DND-41 (cell line): ENCODE measurements at regions not wholly inside any gene's neighbourhood (a gene's known extent, or its start where the extent isn't known, plus 50 kb on each side); places are given as distances from the start of the nearest gene placed in this dataset.

Source experiments
- ATAC-seq: fragments of 200-7000 bp; cut with Tn5 transposase; 3 replicates; pipeline ENCODE4 v1.9.1; 2021; ENCODE audit warnings: low read depth; ENCODE audit not compliant: insufficient read depth
- DNase-seq: peaks from one replicate; pipeline ENCODE4 v3.0.0-alpha.2; 2020
- H2AFZ ChIP-seq: 2 replicates; pipeline ENCODE4 v1.6.0; 2012; ENCODE audit warnings: low read depth, low read length
- H3K27ac ChIP-seq: 2 replicates; pipeline ENCODE4 v1.5.1; 2012; ENCODE audit warnings: low read length, inconsistent platforms
- H3K27me3 ChIP-seq: fragments of 200-600 bp; sonication (generic); 2 replicates; pipeline ENCODE4 v1.6.0; 2012; ENCODE audit warnings: low read length, mild to moderate bottlenecking, inconsistent platforms; ENCODE audit not compliant: insufficient read depth, poor library complexity
- H3K36me3 ChIP-seq: 2 replicates; pipeline ENCODE4 v1.5.1; 2012; ENCODE audit warnings: low read length, inconsistent platforms; ENCODE audit not compliant: insufficient read depth
- H3K4me1 ChIP-seq: 2 replicates; pipeline ENCODE4 v1.5.1; 2012; ENCODE audit warnings: mild to moderate bottlenecking, low read length; ENCODE audit not compliant: insufficient read depth
- H3K4me2 ChIP-seq: 2 replicates; pipeline ENCODE4 v1.6.0; 2012; ENCODE audit warnings: mild to moderate bottlenecking, moderate library complexity, low read length, inconsistent platforms; ENCODE audit not compliant: insufficient read depth
- H3K4me3 ChIP-seq, 2 experiments: fragments of 200-600 bp in 1 of 2; shearing (Covaris generic) in 1 of 2; 2 replicates each; pipeline ENCODE4 v1.5.1; 2012 to 2016; ENCODE audit warnings: inconsistent platforms in 2 of 2, low read length in 2 of 2, mild to moderate bottlenecking in 2 of 2, low read depth in 1 of 2, moderate library complexity in 1 of 2
- H3K79me2 ChIP-seq: 2 replicates; pipeline ENCODE4 v1.6.0; 2012; ENCODE audit warnings: low read length, inconsistent platforms; ENCODE audit not compliant: insufficient read depth
- H3K9ac ChIP-seq: 2 replicates; pipeline ENCODE4 v1.6.0; 2012; ENCODE audit warnings: low read depth, mild to moderate bottlenecking, inconsistent platforms, low read length, moderate library complexity
- H3K9me3 ChIP-seq: 2 replicates; pipeline ENCODE4 v1.5.1; 2012; ENCODE audit warnings: low read length, moderate library complexity, mild to moderate bottlenecking, inconsistent platforms; ENCODE audit not compliant: insufficient read depth, severe bottlenecking
- H4K20me1 ChIP-seq: 2 replicates; pipeline ENCODE4 v1.6.0; 2012; ENCODE audit warnings: low read length; ENCODE audit not compliant: insufficient read depth
- EZH2 ChIP-seq: IDR thresholded peaks from 3 replicates; pipeline ENCODE4 v1.6.1; 2012; ENCODE audit warnings: borderline replicate concordance, low read depth, mild to moderate bottlenecking, moderate library complexity, low read length, inconsistent platforms; ENCODE audit not compliant: severe bottlenecking
- TF ChIP-seq, protein P1 (sequence below): IDR thresholded peaks from 2 replicates; pipeline ENCODE4 v1.5.1; 2012; ENCODE audit warnings: borderline replicate concordance, low read length, moderate library complexity, mild to moderate bottlenecking; ENCODE audit not compliant: poor library complexity, severe bottlenecking; ENCODE audit errors: extremely low read depth

DNA sequence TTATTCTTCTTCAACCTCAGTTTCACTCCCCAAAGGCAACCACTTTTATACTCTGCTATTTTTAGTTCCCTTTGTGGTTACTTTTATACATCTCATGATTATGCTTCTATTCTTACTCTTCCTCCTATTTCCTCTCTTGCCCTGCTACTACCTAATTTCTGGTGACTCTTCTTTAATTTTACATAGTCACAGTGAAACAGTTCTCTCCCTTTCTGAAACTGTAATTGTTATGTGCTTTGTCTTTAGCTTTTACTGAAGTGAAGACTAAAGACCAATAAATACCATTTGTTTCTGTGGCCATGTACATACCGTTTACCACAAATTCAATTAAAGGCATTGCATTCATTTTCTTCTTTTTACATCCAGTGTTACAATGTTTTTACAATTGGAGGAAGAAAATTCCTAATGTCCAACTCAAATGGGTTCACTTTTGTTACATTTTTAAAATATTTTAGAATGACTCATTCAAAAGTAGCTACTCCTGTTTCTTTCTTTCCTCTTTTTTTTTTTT is 410.6 kb downstream of the PSAT1 start:
- no peak for TF ChIP-seq EZH2
- TF ChIP-seq, protein P1, sequence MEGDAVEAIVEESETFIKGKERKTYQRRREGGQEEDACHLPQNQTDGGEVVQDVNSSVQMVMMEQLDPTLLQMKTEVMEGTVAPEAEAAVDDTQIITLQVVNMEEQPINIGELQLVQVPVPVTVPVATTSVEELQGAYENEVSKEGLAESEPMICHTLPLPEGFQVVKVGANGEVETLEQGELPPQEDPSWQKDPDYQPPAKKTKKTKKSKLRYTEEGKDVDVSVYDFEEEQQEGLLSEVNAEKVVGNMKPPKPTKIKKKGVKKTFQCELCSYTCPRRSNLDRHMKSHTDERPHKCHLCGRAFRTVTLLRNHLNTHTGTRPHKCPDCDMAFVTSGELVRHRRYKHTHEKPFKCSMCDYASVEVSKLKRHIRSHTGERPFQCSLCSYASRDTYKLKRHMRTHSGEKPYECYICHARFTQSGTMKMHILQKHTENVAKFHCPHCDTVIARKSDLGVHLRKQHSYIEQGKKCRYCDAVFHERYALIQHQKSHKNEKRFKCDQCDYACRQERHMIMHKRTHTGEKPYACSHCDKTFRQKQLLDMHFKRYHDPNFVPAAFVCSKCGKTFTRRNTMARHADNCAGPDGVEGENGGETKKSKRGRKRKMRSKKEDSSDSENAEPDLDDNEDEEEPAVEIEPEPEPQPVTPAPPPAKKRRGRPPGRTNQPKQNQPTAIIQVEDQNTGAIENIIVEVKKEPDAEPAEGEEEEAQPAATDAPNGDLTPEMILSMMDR, result no peak
- H3K27ac ChIP-seq, result no peak overlapping the region
- H3K4me1 ChIP-seq, result no peaks in the 10 kb centered on the region
- ATAC-seq, result no peak
- no peak for DNase-seq
- H3K27me3 ChIP-seq, result no peaks in the 10 kb centered on the region
- no peaks in the 10 kb centered on the region for H3K36me3 ChIP-seq
- H4K20me1 ChIP-seq, result no peaks in the 10 kb centered on the region
- H3K4me2 ChIP-seq, result no peak overlapping the region
- no peaks in the 10 kb centered on the region for H3K9me3 ChIP-seq
- H2AFZ ChIP-seq, result no peak overlapping the region
- H3K4me3 ChIP-seq, result no peak overlapping the region
- H3K9ac ChIP-seq, result no peak overlapping the region
- H3K79me2 ChIP-seq, result no peaks in the 10 kb centered on the region

DNA sequence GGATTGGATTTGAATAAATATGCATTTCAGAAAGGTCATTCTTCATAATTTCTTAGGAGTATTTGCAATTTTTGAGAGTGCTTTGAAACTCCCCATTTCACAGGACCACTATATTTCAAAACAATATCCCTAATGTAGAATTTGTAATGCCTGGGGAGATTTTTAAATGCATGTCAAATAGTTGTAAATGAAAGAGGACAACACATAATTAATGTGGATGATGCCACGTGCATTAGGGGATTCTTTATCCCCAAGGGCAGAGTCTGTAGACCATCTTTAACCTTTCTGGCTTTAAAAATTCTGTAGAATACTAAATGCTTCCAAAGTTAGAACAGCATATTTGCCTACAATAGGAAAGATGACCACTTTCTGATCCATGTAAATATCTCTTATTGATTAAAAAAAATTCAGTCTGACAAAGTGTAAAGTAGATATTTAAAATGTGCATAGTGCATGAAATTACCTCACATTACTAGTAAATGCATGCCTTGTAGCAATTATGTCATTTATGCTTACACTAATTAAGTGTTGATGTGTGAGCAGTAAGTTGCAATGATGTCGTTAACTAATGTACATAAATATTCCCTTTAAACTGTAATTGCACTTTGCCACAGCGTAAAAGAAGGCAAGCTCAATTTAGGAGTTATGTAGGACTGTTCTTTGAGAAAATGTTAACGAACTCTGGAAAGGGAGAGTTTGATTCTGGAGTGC is 416.1 kb downstream of the PSAT1 start:
- no peaks in the 10 kb centered on the region for H3K36me3 ChIP-seq
- DNase-seq (no peak), ATAC-seq (no peak)
- no peaks in the 10 kb centered on the region for H3K4me1 ChIP-seq
- no peaks in the 10 kb centered on the region for H3K27me3 ChIP-seq
- H3K4me2 ChIP-seq, result no peak overlapping the region
- H3K79me2 ChIP-seq, result no peaks in the 10 kb centered on the region
- no peak overlapping the region for H3K27ac ChIP-seq
- no peaks in the 10 kb centered on the region for H3K9me3 ChIP-seq
- TF ChIP-seq, protein P1, result no peak
- TF ChIP-seq EZH2, result no peak
- no peak overlapping the region for H3K4me3 ChIP-seq
- H3K9ac ChIP-seq, result no peak overlapping the region
- H2AFZ ChIP-seq, result no peak overlapping the region
- H4K20me1 ChIP-seq, result no peaks in the 10 kb centered on the region

DNA sequence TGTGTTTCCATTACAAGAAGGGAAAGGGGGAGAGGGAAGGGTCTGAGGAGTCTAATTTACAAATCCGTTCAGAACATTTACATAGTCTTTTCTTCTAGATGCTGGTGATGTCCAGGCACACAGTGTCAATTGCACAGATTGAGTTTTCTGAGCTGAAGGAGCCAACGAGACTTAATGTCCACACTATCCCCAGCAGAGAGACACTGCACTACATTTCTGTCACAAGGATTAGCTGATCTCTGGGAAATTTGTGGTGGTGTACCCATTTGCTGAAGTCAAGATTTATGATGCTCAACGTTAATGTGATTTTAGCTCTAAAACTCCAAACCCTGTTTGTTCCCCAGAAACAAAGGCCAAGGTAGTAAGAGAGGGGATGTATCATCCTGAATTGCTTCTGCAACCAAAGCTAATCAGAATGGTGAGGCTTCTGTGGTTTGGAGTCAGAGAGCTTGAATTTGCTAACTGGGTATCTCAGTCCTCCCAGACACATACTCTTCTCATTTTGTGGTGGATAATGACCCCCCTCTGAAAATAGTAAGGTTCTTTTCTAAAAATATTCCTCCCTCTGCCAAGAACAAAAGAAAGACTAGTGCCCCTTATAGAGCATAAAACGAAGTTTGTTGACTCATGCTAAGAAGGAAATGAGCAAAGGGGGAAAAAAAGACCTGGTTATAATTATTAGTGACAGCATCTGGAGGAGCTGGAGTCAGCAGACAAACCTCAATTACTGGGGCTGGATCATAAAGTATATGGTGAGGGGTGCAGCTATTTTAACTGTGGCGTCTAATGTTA is 416.9 kb downstream of the PSAT1 start:
- ATAC-seq, result no peak
- H3K27ac ChIP-seq, result no peak overlapping the region
- no peak overlapping the region for H2AFZ ChIP-seq
- no peaks in the 10 kb centered on the region for H3K79me2 ChIP-seq
- H3K4me1 ChIP-seq, result no peaks in the 10 kb centered on the region
- no peak overlapping the region for H3K4me2 ChIP-seq
- H3K27me3 ChIP-seq, result no peaks in the 10 kb centered on the region
- no peak for DNase-seq
- no peaks in the 10 kb centered on the region for H3K36me3 ChIP-seq
- H3K4me3 ChIP-seq, result no peak overlapping the region
- H3K9ac ChIP-seq, result no peak overlapping the region
- TF ChIP-seq, protein P1, result no peak
- no peak for TF ChIP-seq EZH2
- no peaks in the 10 kb centered on the region for H3K9me3 ChIP-seq
- no peaks in the 10 kb centered on the region for H4K20me1 ChIP-seq
